ENCODE measurements at regions not wholly inside any gene's neighbourhood (a gene's known extent, or its start where the extent isn't known, plus 50 kb on each side); places are given as distances from the start of the nearest gene placed in this dataset.
"Not testable (repeated sequence)": the region's sequence is repeated elsewhere in the genome, so short reads cannot be mapped to it uniquely, and the experiment has no call there.

DNA sequence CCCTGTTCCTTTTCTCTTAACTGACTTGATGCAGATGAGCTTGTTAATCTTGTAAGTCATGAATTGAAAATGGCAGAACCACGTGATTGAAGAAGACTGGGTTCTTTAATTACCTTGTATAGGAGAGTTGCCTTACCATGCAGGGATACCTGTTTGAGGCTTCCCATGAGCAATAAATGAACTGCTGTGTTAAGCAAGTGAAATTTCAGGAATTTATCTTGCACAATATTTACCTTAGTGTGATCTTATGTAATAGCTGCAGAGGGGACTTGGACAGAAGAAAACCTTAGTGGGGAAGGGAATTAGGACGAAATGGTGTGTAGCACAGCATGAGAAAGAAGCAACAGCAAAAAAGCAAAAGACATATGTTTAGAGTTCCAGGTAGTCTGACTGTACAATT, 384.0 kb upstream of the TMEFF2 start:
- H3K4me3 Mint-ChIP-seq, result no peak overlapping the region
- H3K9me3 Mint-ChIP-seq (ENCODE audit: low read depth), result no peaks in the 10 kb centered on the region
- no peak overlapping the region for H3K27ac Mint-ChIP-seq
- H3K27me3 Mint-ChIP-seq, result no peaks in the 10 kb centered on the region
- H3K36me3 Mint-ChIP-seq, result no peaks in the 10 kb centered on the region
- H3K4me1 Mint-ChIP-seq (ENCODE audit: low read depth), result no peaks in the 10 kb centered on the region

DNA sequence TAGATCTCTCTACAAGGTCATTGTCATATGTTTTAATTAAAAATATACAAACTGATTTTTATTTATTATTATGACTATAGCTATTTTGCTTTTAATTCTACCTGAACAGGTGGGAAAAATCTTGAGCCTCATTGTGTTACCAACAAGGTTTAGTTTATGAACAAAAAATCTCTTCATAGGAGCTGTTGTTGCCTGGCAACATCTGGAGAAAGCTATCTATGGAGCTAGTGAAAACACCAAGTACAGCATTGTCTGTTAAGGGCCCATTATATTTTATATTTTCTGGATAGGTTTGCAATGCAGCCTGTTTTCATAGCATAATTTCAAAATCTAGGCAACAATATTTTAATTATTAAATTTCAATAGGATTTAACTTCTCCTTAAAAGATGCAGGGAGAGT, 383.0 kb upstream of the TMEFF2 start:
- no peak overlapping the region for H3K27ac Mint-ChIP-seq
- H3K4me3 Mint-ChIP-seq, result no peak overlapping the region
- no peaks in the 10 kb centered on the region for H3K27me3 Mint-ChIP-seq
- no peaks in the 10 kb centered on the region for H3K9me3 Mint-ChIP-seq (ENCODE audit: low read depth)
- no peaks in the 10 kb centered on the region for H3K4me1 Mint-ChIP-seq (ENCODE audit: low read depth)
- no peaks in the 10 kb centered on the region for H3K36me3 Mint-ChIP-seq

- H3K9me3 Mint-ChIP-seq (ENCODE audit: low read depth), result no peaks in the 10 kb centered on the region
- no peak overlapping the region for H3K4me3 Mint-ChIP-seq
- no peaks in the 10 kb centered on the region for H3K27me3 Mint-ChIP-seq
- H3K27ac Mint-ChIP-seq, result no peak overlapping the region
- no peaks in the 10 kb centered on the region for H3K36me3 Mint-ChIP-seq
- no peaks in the 10 kb centered on the region for H3K4me1 Mint-ChIP-seq (ENCODE audit: low read depth)
Observed at GRCh38 chr2:192574552-192574951, 379.8 kb upstream of the TMEFF2 start.

- Mint-ChIP-seq H3K27ac (no peak overlapping the region), H3K36me3 (no peaks in the 10 kb centered on the region), H3K4me1 (ENCODE audit: low read depth) (no peaks in the 10 kb centered on the region), H3K4me3 (no peak overlapping the region), H3K9me3 (ENCODE audit: low read depth) (no peaks in the 10 kb centered on the region), H3K27me3 (no peaks in the 10 kb centered on the region)
Observed at GRCh38 chr2:192571636-192572035, 376.9 kb upstream of the TMEFF2 start.

- Mint-ChIP-seq H3K27me3 (no peaks in the 10 kb centered on the region), H3K4me1 (ENCODE audit: low read depth) (no peaks in the 10 kb centered on the region), H3K36me3 (no peaks in the 10 kb centered on the region), H3K4me3 (no peak overlapping the region), H3K9me3 (ENCODE audit: low read depth) (no peaks in the 10 kb centered on the region), H3K27ac (no peak overlapping the region)
Observed at GRCh38 chr2:192570788-192571187, 376.1 kb upstream of the TMEFF2 start.

DNA sequence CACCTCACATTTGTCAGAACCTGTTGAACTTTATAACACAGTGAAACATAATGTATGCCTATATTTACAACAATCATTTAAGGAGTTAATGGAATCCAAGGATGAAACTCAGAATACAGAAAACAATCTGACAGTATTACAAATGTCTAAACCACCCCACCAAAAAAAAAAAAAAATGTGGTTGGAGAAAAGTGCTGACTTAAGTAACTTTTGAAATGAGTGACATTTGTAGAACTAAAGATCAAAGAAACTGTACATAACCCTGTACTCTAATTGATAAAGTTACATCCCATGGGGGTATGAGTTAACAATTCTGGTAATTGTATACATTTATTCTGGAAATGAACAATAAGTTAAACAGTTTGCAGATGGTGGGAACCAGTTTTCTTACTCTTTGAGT, 372.1 kb upstream of the TMEFF2 start:
- H3K4me3 Mint-ChIP-seq, result no peak overlapping the region
- H3K27ac Mint-ChIP-seq, result no peak overlapping the region
- no peaks in the 10 kb centered on the region for H3K27me3 Mint-ChIP-seq
- peaks cover 6% of the 10 kb centered on the region for H3K9me3 Mint-ChIP-seq (ENCODE audit: low read depth)
- no peaks in the 10 kb centered on the region for H3K4me1 Mint-ChIP-seq (ENCODE audit: low read depth)
- no peaks in the 10 kb centered on the region for H3K36me3 Mint-ChIP-seq

GRCh38 chr2:192560326-192560725, 365.6 kb upstream of the TMEFF2 start:
- H3K36me3 Mint-ChIP-seq, result no peaks in the 10 kb centered on the region
- H3K4me3 Mint-ChIP-seq, result no peak overlapping the region
- H3K9me3 Mint-ChIP-seq (ENCODE audit: low read depth), result peaks cover 6% of the 10 kb centered on the region
- no peaks in the 10 kb centered on the region for H3K27me3 Mint-ChIP-seq
- H3K27ac Mint-ChIP-seq, result no peak overlapping the region
- no peaks in the 10 kb centered on the region for H3K4me1 Mint-ChIP-seq (ENCODE audit: low read depth)

- Mint-ChIP-seq H3K27ac (no peak overlapping the region), H3K4me3 (no peak overlapping the region), H3K4me1 (ENCODE audit: low read depth) (no peaks in the 10 kb centered on the region), H3K9me3 (ENCODE audit: low read depth) (peaks cover 6% of the 10 kb centered on the region), H3K36me3 (no peaks in the 10 kb centered on the region), H3K27me3 (no peaks in the 10 kb centered on the region)
Observed at GRCh38 chr2:192559587-192559986, 364.9 kb upstream of the TMEFF2 start.

DNA sequence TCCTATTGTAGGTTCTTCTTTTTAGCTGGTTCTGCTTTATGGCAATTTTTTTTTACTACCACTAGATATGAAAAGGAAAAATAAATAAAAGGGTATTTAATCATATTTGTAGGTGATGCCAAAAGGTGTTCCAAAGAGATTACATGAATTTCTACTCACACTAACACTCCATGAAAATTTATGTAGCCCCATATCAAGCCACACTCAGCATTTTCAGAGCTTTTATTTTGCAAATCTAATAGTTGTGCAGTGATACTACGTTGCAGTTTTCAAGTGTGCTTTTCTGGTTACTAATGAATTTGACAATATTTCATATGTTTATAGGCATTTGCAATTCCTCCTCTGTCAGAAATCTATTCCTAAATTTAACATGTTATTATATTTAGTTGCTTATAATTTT, 363.9 kb upstream of the TMEFF2 start:
- Mint-ChIP-seq H3K4me3 (no peak overlapping the region), H3K27me3 (no peaks in the 10 kb centered on the region), H3K9me3 (ENCODE audit: low read depth) (peaks cover 6% of the 10 kb centered on the region)

DNA sequence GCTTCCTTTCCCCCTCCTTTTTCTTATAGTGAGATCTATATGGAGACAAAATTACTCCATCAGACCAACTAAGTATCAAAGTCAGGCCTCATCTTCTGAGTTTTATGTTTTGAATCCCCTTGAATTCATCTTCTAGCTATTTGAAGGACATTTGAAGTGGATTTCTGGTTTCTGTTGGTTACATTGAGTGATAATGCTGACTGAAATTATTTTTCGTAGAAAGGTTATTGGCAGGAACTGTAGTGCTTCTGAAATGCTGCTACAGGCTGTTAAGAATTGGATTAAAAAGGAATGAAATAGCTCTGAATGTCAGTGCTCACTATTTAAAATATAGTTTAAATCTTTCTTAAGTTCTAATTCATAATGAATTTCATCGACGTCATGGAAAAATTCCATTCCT, 361.0 kb upstream of the TMEFF2 start:
- H3K4me3 Mint-ChIP-seq, result no peak overlapping the region
- H3K27me3 Mint-ChIP-seq, result no peaks in the 10 kb centered on the region
- no peak overlapping the region for H3K27ac Mint-ChIP-seq
- no peaks in the 10 kb centered on the region for H3K36me3 Mint-ChIP-seq
- H3K9me3 Mint-ChIP-seq (ENCODE audit: low read depth), result no peaks in the 10 kb centered on the region
- H3K4me1 Mint-ChIP-seq (ENCODE audit: low read depth), result no peaks in the 10 kb centered on the region

More for the DNA sequence above, 363.9 kb upstream of the TMEFF2 start:
- Mint-ChIP-seq H3K36me3 (no peaks in the 10 kb centered on the region), H3K4me1 (ENCODE audit: low read depth) (no peaks in the 10 kb centered on the region), H3K27ac (no peak overlapping the region)

- Mint-ChIP-seq H3K36me3 (no peaks in the 10 kb centered on the region), H3K9me3 (ENCODE audit: low read depth) (no peaks in the 10 kb centered on the region), H3K4me1 (ENCODE audit: low read depth) (no peaks in the 10 kb centered on the region), H3K4me3 (no peak overlapping the region), H3K27ac (no peak overlapping the region), H3K27me3 (no peaks in the 10 kb centered on the region)
Observed at GRCh38 chr2:192551760-192552159, 357.0 kb upstream of the TMEFF2 start.

DNA sequence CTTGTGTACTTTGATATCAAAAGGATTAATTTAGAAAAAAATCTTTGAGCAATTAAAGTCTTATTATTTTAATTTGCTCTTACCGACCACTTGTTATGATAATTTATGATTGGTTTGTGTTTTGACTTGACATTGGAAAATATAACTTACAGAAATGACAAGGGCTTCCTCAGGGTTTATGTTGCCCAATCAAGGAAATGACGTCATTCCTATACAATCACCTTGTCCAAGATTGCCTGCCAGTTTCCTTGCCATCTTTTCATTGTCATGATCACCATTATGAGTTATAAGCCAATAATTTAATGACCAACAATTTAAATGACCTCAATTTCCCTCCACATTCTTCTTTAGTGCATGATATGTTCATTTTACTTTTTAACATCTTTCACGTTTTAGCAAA, 351.8 kb upstream of the TMEFF2 start:
- H3K4me3 Mint-ChIP-seq, result no peak overlapping the region
- H3K36me3 Mint-ChIP-seq, result no peaks in the 10 kb centered on the region
- no peaks in the 10 kb centered on the region for H3K4me1 Mint-ChIP-seq (ENCODE audit: low read depth)
- H3K27me3 Mint-ChIP-seq, result no peaks in the 10 kb centered on the region
- no peak overlapping the region for H3K27ac Mint-ChIP-seq
- no peaks in the 10 kb centered on the region for H3K9me3 Mint-ChIP-seq (ENCODE audit: low read depth)

DNA sequence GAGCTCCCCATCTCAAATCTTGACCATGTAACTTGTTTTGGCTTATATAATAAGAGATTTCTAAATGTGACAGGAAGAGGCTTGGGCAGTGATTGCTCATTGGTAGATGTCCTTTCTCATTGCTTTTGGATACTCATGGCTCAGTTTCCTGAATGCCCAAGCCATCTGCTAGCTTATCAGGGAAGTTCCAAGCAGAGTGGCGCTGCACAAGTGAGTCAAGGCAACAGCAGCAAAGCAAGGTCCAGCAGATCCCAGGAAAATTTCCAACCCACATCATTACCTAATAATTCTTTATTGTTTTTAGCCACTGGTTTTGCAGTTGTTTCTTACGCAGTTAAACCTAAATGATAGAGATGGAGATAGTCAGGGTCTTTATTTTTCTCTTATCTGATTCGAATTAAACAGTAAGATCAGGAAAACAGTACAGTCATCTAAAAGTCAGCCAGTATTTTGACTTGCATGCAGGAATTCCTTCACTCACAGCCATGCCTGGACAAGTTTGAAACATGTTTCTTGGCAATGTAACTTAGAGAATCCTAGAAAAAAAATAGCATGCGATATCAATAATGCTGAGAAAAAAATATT, 349.7 kb upstream of the TMEFF2 start:
- H3K27ac Mint-ChIP-seq, result no peak overlapping the region
- H3K36me3 Mint-ChIP-seq, result no peaks in the 10 kb centered on the region
- H3K4me3 Mint-ChIP-seq, result no peak overlapping the region
- H3K9me3 Mint-ChIP-seq (ENCODE audit: low read depth), result no peaks in the 10 kb centered on the region
- no peaks in the 10 kb centered on the region for H3K4me1 Mint-ChIP-seq (ENCODE audit: low read depth)
- no peaks in the 10 kb centered on the region for H3K27me3 Mint-ChIP-seq

DNA sequence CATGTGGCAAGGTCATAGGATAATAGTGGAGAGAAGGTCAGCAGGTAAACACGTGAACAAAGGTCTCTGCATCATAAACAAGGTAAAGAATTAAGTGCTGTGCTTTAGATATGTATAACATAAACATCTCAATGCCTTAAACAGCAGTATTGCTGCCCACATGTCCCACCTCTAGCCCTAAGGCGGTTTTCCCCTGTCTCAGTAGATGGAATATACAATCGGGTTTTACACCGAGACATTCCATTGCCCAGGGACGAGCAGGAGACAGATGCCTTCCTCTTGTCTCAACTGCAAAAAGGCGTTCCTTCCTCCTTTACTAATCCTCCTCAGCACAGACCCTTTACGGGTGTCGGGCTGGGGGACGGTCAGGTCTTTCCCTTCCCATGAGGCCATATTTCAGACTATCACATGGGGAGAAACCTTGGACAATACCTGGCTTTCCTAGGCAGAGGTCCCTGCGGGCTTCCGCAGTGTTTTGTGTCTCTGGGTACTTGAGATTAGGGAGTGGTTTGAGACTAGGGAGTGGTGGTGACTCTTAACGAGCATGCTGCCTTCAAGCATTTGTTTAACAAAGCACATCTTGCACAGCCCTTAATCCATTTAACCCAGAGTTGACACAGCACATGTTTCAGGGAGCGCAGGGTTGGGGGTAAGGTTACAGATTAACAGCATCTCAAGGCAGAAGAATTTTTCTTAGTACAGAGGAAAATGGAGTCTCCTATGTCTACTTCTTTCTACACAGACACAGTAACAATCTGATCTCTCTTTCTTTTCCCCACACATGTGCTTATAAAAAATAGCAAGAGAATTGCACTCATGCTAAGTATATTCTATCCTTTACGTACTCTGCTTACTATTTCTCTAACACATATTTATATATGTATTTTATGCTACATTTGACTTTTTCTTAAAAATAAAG, 347.7 kb upstream of the TMEFF2 start:
- H3K4me3 Mint-ChIP-seq; H3K27me3 Mint-ChIP-seq; H3K27ac Mint-ChIP-seq; H3K36me3 Mint-ChIP-seq; H3K4me1 Mint-ChIP-seq (ENCODE audit: low read depth); H3K9me3 Mint-ChIP-seq (ENCODE audit: low read depth): not testable (repeated sequence)

DNA sequence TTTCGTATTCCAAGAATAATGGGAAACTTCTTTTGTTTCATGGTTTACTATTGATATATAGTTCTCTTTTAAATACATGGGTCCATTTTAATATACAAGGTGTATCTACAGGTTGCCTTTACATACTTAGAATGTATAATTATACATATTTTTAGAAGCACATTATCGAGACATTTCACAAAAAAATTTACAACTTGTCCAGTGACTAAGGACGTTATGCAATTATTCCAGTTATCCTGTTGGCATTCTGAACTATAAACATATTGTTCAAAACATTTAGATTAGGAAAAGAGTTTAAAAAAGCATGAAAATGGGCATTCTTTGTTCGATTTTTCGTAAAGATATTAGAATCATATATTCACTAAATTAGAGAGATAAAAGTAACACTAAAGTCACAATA, 344.6 kb upstream of the TMEFF2 start:
- Mint-ChIP-seq H3K27me3 (no peaks in the 10 kb centered on the region), H3K4me3 (no peak overlapping the region)

More for the DNA sequence above, 344.6 kb upstream of the TMEFF2 start:
- Mint-ChIP-seq H3K4me1 (ENCODE audit: low read depth) (no peaks in the 10 kb centered on the region), H3K9me3 (ENCODE audit: low read depth) (no peaks in the 10 kb centered on the region), H3K27ac (no peak overlapping the region), H3K36me3 (no peaks in the 10 kb centered on the region)

Data from activated naive CD8-positive, alpha-beta T cell (primary cell).